TTC549 (cell line): ENCODE measurements at regions not wholly inside any gene's neighbourhood (a gene's known extent, or its start where the extent isn't known, plus 50 kb on each side); places are given as distances from the start of the nearest gene placed in this dataset.
"Not testable (repeated sequence)": the region's sequence is repeated elsewhere in the genome, so short reads cannot be mapped to it uniquely, and the experiment has no call there.

ENCODE experiments used
- FAIRE-seq: peaks from 2 replicates; lab custom pipeline; 2012; peaks lifted over from hg19 to GRCh38; lab: Jason Lieb, UNC

- no peak for FAIRE-seq
Measured at GRCh38 chr6:165167861-165168260, 141.5 kb downstream of the C6orf118 start.

GRCh38 chr6:165167311-165167710 lies 142.1 kb downstream of the C6orf118 start:
- no peak for FAIRE-seq

GRCh38 chr6:165163519-165163918 lies 145.9 kb downstream of the C6orf118 start:
- no peak for FAIRE-seq

- FAIRE-seq, result no peak
Measured at GRCh38 chr6:165159460-165159859, 149.9 kb downstream of the C6orf118 start.

GRCh38 chr6:165146456-165146855 lies 162.9 kb downstream of the C6orf118 start:
- FAIRE-seq, result no peak

- no peak for FAIRE-seq
Measured at GRCh38 chr6:165135889-165136288, 173.5 kb downstream of the C6orf118 start.

- FAIRE-seq, result no peak
Measured at GRCh38 chr6:165129086-165129485, 180.3 kb downstream of the C6orf118 start.

- FAIRE-seq, result not testable (repeated sequence)
Measured at GRCh38 chr6:165127743-165128142, 181.7 kb downstream of the C6orf118 start.

GRCh38 chr6:165124681-165125080 lies 184.7 kb downstream of the C6orf118 start:
- FAIRE-seq, result not testable (repeated sequence)

- FAIRE-seq, result no peak
Measured at GRCh38 chr6:165119231-165120020, 190.0 kb downstream of the C6orf118 start.

- FAIRE-seq, result no peak
Measured at GRCh38 chr6:165118736-165119135, 190.7 kb downstream of the C6orf118 start.

GRCh38 chr6:165117806-165118205 lies 191.6 kb downstream of the C6orf118 start:
- FAIRE-seq, result no peak

- no peak for FAIRE-seq
Measured at GRCh38 chr6:165117121-165117520, 192.3 kb downstream of the C6orf118 start.

- FAIRE-seq, result no peak
Measured at GRCh38 chr6:165110860-165111259, 198.5 kb downstream of the C6orf118 start.

GRCh38 chr6:165109011-165109410 lies 200.4 kb downstream of the C6orf118 start:
- no peak for FAIRE-seq

- no peak for FAIRE-seq
Measured at GRCh38 chr6:165106261-165106660, 203.1 kb downstream of the C6orf118 start.

GRCh38 chr6:165098165-165098564 lies 211.2 kb downstream of the C6orf118 start:
- no peak for FAIRE-seq

- FAIRE-seq, result no peak
Measured at GRCh38 chr6:165096868-165097267, 212.5 kb downstream of the C6orf118 start.

- no peak for FAIRE-seq
Measured at GRCh38 chr6:165096209-165096608, 213.2 kb downstream of the C6orf118 start.

- FAIRE-seq, result no peak
Measured at GRCh38 chr6:165092881-165093595, 216.4 kb downstream of the C6orf118 start.

- no peak for FAIRE-seq
Measured at GRCh38 chr6:165091121-165091785, 218.2 kb downstream of the C6orf118 start.

- no peak for FAIRE-seq
Measured at GRCh38 chr6:165090242-165090641, 219.2 kb downstream of the C6orf118 start.

GRCh38 chr6:165086814-165087213 lies 222.6 kb downstream of the C6orf118 start:
- FAIRE-seq, result no peak
